LHCN-M2 (cell line): ENCODE measurements at regions not wholly inside any gene's neighbourhood (a gene's known extent, or its start where the extent isn't known, plus 50 kb on each side); places are given as distances from the start of the nearest gene placed in this dataset.
"Not testable (repeated sequence)": the region's sequence is repeated elsewhere in the genome, so short reads cannot be mapped to it uniquely, and the experiment has no call there.

Source experiments
- DNase-seq: peaks from one replicate; pipeline ENCODE4 v3.0.0-alpha.2; 2012; ENCODE audit warnings: low read depth

- DNase-seq = no peak
Measured at GRCh38 chr1:90349510-90349909, 354.6 kb downstream of the ZNF326 start.

GRCh38 chr1:90348934-90349333 is 354.0 kb downstream of the ZNF326 start:
- DNase-seq = no peak

GRCh38 chr1:90348459-90348858 is 353.5 kb downstream of the ZNF326 start:
- DNase-seq = not testable (repeated sequence)

GRCh38 chr1:90347366-90347765 is 352.5 kb downstream of the ZNF326 start:
- no peak for DNase-seq

GRCh38 chr1:90346757-90347156 is 351.8 kb downstream of the ZNF326 start:
- no peak for DNase-seq

- no peak for DNase-seq
Measured at GRCh38 chr1:90346349-90346748, 351.4 kb downstream of the ZNF326 start.

- DNase-seq = no peak
Measured at GRCh38 chr1:90344963-90345730, 350.2 kb downstream of the ZNF326 start.

- DNase-seq = no peak
Measured at GRCh38 chr1:90341516-90341915, 346.6 kb downstream of the ZNF326 start.

- no peak for DNase-seq
Measured at GRCh38 chr1:90340606-90341005, 345.7 kb downstream of the ZNF326 start.

GRCh38 chr1:90339811-90340210 is 344.9 kb downstream of the ZNF326 start:
- no peak for DNase-seq

- no peak for DNase-seq
Measured at GRCh38 chr1:90336552-90337324, 341.8 kb downstream of the ZNF326 start.

- DNase-seq = no peak
Measured at GRCh38 chr1:90335558-90335957, 340.6 kb downstream of the ZNF326 start.

GRCh38 chr1:90334137-90334536 is 339.2 kb downstream of the ZNF326 start:
- DNase-seq = no peak

GRCh38 chr1:90325168-90325567 is 330.3 kb downstream of the ZNF326 start:
- DNase-seq = no peak

- DNase-seq = no peak
Measured at GRCh38 chr1:90322186-90322585, 327.3 kb downstream of the ZNF326 start.

GRCh38 chr1:90319918-90320317 is 325.0 kb downstream of the ZNF326 start:
- DNase-seq = no peak

GRCh38 chr1:90318431-90318830 is 323.5 kb downstream of the ZNF326 start:
- no peak for DNase-seq

GRCh38 chr1:90317628-90318027 is 322.7 kb downstream of the ZNF326 start:
- DNase-seq = no peak

- DNase-seq = no peak
Measured at GRCh38 chr1:90314533-90314932, 319.6 kb downstream of the ZNF326 start.

GRCh38 chr1:90313778-90314177 is 318.9 kb downstream of the ZNF326 start:
- DNase-seq = no peak

- no peak for DNase-seq
Measured at GRCh38 chr1:90309806-90310205, 314.9 kb downstream of the ZNF326 start.

GRCh38 chr1:90308421-90308820 is 313.5 kb downstream of the ZNF326 start:
- no peak for DNase-seq

- DNase-seq = no peak
Measured at GRCh38 chr1:90305577-90305976, 310.7 kb downstream of the ZNF326 start.
